Thyroid gland (tissue), 4 donors: ENCODE measurements at regions not wholly inside any gene's neighbourhood (a gene's known extent, or its start where the extent isn't known, plus 50 kb on each side); places are given as distances from the start of the nearest gene placed in this dataset.

ENCODE experiments used
- DNase-seq, 2 donors: peaks; one replicate each; pipeline ENCODE4 v3.0.0-alpha.2; 2019
- H3K27ac ChIP-seq, 3 donors: fragments of 200-600 bp; sonication (generic); 1 replicate in 2 of 3; 2 replicates in 1 of 3; pipeline ENCODE4 v1.5.1; 2016 to 2019; ENCODE audit warnings: mild to moderate bottlenecking in 1 of 3, moderate library complexity in 1 of 3
- H3K27me3 ChIP-seq: fragments of 200-600 bp; sonication (generic); one replicate; pipeline ENCODE4 v1.5.1; 2019
- H3K36me3 ChIP-seq, 2 donors: fragments of 200-600 bp; sonication (generic); one replicate each; pipeline ENCODE4 v1.5.1; 2016 to 2019
- H3K4me1 ChIP-seq, 2 donors: fragments of 200-600 bp; sonication (generic); one replicate each; pipeline ENCODE4 v1.5.1; 2017 to 2019
- H3K4me3 ChIP-seq, 3 donors: fragments of 200-600 bp; sonication (generic); replicated peaks in 1 of 3; 1 replicate in 2 of 3; 2 replicates in 1 of 3; pipeline ENCODE4 v1.5.1; 2016; ENCODE audit warnings: mild to moderate bottlenecking in 1 of 3
- H3K9me3 ChIP-seq: fragments of 200-600 bp; sonication (generic); one replicate; pipeline ENCODE4 v1.5.1; 2017
- POLR2A ChIP-seq, 2 donors: fragments of 450-650 bp; IDR thresholded peaks; one replicate each; pipeline ENCODE4 v1.6.1; 2017; ENCODE audit warnings: antibody characterized with exemption in 2 of 2, mild to moderate bottlenecking in 2 of 2, moderate library complexity in 1 of 2
- WGBS, 2 donors: methylation state at CpG; one replicate each; pipeline ENCODE4 v1.1.5; 2017; 5-methylcytosine and 5-hydroxymethylcytosine counted together
- intact Hi-C: fragments of 100-400 bp; cut with DNase I; formaldehyde crosslinking; loops from one replicate; pipeline ENCODE4 v1.15.1; 2023
- TF ChIP-seq, protein P1 (sequence below), 6 experiments: fragments of 200-600 bp in 3 of 6; fragments of 450-650 bp in 3 of 6; sonication (generic) in 3 of 6; IDR thresholded peaks; one replicate each; pipeline ENCODE4 v1.5.1; 2016 to 2019; ENCODE audit warnings: antibody characterized with exemption in 6 of 6, mild to moderate bottlenecking in 2 of 6, inconsistent platforms in 1 of 6, moderate library complexity in 1 of 6

DNA sequence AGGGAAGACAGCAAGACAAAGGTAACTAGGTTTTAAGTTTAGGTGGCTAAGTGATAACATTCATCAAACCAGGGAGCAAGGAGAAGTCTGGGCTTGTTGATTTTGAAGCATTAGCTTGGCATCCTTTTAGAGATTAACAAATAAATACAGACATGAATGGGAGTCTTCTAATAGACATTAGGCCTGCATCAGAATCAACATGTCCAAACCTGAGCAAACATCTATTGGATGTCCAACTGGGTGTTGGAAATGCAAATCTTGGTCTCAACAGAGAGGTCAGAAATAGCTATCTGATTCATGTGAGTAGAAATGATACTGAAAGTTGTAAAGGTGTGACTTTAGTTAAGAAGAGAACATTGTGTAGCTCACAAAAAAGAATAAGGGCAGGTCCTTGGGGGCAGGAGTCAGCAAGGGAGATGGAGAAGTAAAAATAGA, 85.5 kb upstream of the RND3 start:
- H3K4me3 ChIP-seq = no peak overlapping the region
- no peaks in the 10 kb centered on the region for H3K4me1 ChIP-seq
- H3K27me3 ChIP-seq = no peaks in the 10 kb centered on the region
- no peaks in the 10 kb centered on the region for H3K9me3 ChIP-seq
- intact Hi-C loops = no loop called here
- DNase-seq = no peak
- TF ChIP-seq, protein P1, sequence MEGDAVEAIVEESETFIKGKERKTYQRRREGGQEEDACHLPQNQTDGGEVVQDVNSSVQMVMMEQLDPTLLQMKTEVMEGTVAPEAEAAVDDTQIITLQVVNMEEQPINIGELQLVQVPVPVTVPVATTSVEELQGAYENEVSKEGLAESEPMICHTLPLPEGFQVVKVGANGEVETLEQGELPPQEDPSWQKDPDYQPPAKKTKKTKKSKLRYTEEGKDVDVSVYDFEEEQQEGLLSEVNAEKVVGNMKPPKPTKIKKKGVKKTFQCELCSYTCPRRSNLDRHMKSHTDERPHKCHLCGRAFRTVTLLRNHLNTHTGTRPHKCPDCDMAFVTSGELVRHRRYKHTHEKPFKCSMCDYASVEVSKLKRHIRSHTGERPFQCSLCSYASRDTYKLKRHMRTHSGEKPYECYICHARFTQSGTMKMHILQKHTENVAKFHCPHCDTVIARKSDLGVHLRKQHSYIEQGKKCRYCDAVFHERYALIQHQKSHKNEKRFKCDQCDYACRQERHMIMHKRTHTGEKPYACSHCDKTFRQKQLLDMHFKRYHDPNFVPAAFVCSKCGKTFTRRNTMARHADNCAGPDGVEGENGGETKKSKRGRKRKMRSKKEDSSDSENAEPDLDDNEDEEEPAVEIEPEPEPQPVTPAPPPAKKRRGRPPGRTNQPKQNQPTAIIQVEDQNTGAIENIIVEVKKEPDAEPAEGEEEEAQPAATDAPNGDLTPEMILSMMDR (IDR thresholded peaks at IDR 0.05) = no peak
- TF ChIP-seq POLR2A (IDR thresholded peaks at IDR 0.05) = no peak
- H3K36me3 ChIP-seq = no peaks in the 10 kb centered on the region
- H3K27ac ChIP-seq = no peak overlapping the region

DNA sequence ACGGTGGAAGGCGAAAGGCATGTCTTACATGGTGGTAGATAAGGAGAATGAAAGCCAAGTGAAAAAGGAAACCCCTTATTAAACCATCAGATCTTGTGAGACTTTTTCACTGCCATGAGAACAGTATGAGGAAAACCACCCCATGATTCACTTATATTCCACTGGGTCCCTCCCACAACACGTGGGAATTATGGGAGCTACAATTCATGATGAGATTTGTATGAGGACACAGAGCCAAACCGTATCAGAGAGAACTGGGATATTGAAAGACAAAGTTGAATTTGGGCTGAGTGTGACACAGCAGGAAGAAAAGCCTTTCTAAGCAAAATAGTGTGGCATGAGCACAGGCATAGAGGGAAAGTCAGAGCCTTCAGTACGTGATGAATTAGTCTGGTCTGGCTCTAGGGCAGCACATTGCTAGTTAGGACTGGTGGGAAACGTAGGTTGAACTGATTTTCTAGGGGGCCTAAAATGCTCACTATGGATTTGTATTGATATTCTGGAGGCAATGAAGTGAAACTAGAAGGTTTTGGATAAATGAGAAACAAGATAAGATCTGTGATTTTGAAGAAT, 84.8 kb upstream of the RND3 start:
- whole genome bisulfite sequencing, 2 donors = 84 to 89% methylated on average over 6 of the region's 6 CpGs
- intact Hi-C loops = no loop called here
- DNase-seq = no peak
- no peaks in the 10 kb centered on the region for H3K27me3 ChIP-seq
- TF ChIP-seq, protein P1 (IDR thresholded peaks at IDR 0.05) = no peak
- TF ChIP-seq POLR2A (IDR thresholded peaks at IDR 0.05) = no peak
- H3K4me1 ChIP-seq = no peaks in the 10 kb centered on the region
- no peak overlapping the region for H3K27ac ChIP-seq
- no peak overlapping the region for H3K4me3 ChIP-seq
- no peaks in the 10 kb centered on the region for H3K36me3 ChIP-seq
- H3K9me3 ChIP-seq = no peaks in the 10 kb centered on the region

DNA sequence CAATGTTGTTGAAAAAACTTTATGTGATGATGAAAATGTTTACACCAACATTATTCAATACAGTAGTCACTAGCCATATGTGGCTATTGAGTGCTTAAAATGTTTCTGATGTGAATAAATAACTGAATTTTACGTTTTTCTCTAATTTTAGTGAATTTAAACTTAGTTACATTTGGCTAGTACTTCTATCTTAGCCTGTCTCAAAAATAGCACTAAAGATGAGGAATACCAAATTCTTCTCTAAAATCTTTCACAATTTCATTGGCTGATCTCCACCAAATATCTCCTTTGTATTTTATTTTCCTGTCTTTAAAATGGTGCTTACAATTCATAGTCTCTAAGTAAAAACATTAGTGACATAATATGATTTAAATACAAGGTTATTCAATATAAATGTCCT, 83.7 kb upstream of the RND3 start:
- H3K4me1 ChIP-seq = no peaks in the 10 kb centered on the region
- no peaks in the 10 kb centered on the region for H3K9me3 ChIP-seq
- no peak for DNase-seq
- no peaks in the 10 kb centered on the region for H3K27me3 ChIP-seq
- WGBS, 2 donors = 64 to 75% methylated on average over 1 of the region's 1 CpG
- no peak overlapping the region for H3K4me3 ChIP-seq
- TF ChIP-seq, protein P1 (IDR thresholded peaks at IDR 0.05) = no peak
- TF ChIP-seq POLR2A (IDR thresholded peaks at IDR 0.05) = no peak
- H3K27ac ChIP-seq = no peak overlapping the region
- intact Hi-C loops = no loop called here
- H3K36me3 ChIP-seq = no peaks in the 10 kb centered on the region

DNA sequence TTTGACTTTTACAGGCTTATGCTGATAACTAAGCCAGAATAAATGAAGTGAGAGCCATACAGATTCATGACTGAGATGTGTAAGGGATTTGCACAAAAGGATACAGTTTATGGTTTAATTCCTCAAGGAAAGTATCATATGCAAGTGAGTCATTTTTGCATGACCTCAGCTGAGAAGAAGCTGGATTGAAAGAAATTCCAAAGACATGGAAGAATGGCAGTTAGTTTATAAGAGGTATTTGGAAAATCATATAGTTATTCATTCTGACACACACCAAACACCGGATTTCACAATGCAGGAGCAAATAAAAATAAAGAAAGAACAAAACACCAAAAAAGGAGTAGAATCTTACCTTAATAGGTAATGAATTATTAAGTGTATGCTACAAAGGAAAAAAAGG, 83.2 kb upstream of the RND3 start:
- Histone ChIP-seq H3K4me1 (no peaks in the 10 kb centered on the region), H3K9me3 (no peaks in the 10 kb centered on the region), H3K27ac (no peak overlapping the region), H3K27me3 (no peaks in the 10 kb centered on the region), H3K4me3 (no peak overlapping the region), H3K36me3 (no peaks in the 10 kb centered on the region)
- 86 to 91% methylated on average over 1 of the region's 1 CpG for WGBS, 2 donors
- no peak for DNase-seq
- TF ChIP-seq POLR2A (IDR thresholded peaks at IDR 0.05) = no peak
- TF ChIP-seq, protein P1 (IDR thresholded peaks at IDR 0.05) = no peak
- intact Hi-C loops = no loop called here

DNA sequence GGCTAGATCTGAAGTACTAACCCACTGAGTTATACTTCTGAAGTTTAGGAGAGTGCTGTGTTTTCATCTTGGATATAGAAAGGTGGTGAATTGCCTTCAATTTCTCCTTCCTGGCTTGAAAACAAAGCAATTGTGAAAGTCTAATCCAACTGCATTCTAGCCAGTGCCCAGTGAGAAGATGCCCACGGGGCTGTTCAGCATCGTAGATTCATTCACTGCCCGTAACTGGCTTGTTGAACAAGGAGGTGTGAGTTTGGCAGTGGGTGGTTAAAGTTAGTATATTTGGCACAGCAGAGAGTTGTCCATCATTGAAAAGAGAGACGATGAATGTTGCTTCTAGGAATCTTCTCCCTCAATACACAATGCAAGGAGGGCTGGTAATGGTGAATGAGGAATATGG, 82.3 kb upstream of the RND3 start:
- WGBS, 2 donors = 92 to 96% methylated on average over 4 of the region's 4 CpGs
- Histone ChIP-seq H3K4me1 (no peaks in the 10 kb centered on the region), H3K9me3 (no peaks in the 10 kb centered on the region), H3K36me3 (no peaks in the 10 kb centered on the region), H3K4me3 (no peak overlapping the region), H3K27me3 (no peaks in the 10 kb centered on the region), H3K27ac (no peak overlapping the region)
- no peak for DNase-seq
- no peak for TF ChIP-seq POLR2A (IDR thresholded peaks at IDR 0.05)
- TF ChIP-seq, protein P1 (IDR thresholded peaks at IDR 0.05) = no peak
- intact Hi-C loops = no loop called here
